ENCODE measurements at regions not wholly inside any gene's neighbourhood (a gene's known extent, or its start where the extent isn't known, plus 50 kb on each side); places are given as distances from the start of the nearest gene placed in this dataset.

GRCh38 chr18:77648411-77648810 lies 398.8 kb downstream of the GALR1 start:
- TF ChIP-seq CTCF (IDR thresholded peaks at IDR 0.05; ENCODE audit: borderline replicate concordance, extremely low read depth, low read length, poor library complexity, severe bottlenecking): no peak
- TF ChIP-seq EZH2 (IDR thresholded peaks at IDR 0.05; ENCODE audit: borderline replicate concordance, low read depth, low read length, severe bottlenecking): no peak

Data from DND-41 (cell line).